ENCODE measurements at regions not wholly inside any gene's neighbourhood (a gene's known extent, or its start where the extent isn't known, plus 50 kb on each side); places are given as distances from the start of the nearest gene placed in this dataset.

DNA sequence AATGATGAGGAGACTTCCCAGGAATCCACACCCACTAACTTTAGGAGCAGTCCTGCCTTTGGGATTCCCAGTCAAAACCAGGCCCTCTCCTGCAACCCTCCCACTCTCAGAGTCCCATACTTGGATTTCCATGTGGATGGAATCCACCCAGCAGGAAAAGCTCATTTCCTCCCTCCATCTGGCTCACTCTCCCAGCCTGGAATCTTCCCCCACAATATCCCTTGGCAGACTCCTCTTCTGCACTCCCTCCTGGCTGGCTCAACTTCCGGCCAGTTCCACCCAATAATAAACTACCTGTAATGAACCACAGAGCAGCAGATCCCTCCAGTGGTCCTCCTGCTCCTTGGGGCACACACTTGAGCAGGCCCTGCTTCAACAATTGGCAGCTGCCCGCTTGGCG, 102.8 kb upstream of the EGLN3 start:
- H3K36me3 ChIP-seq (replicated peaks; ENCODE audit: low read depth, low read length), result no peaks in the 10 kb centered on the region
- no peak overlapping the region for H3K4me3 ChIP-seq (ENCODE audit: low read length)
- H3K4me1 ChIP-seq (ENCODE audit: low read length), result no peaks in the 10 kb centered on the region
- H3K9me3 ChIP-seq (ENCODE audit: insufficient read depth, low read length), result no peaks in the 10 kb centered on the region
- no peaks in the 10 kb centered on the region for H3K79me2 ChIP-seq (ENCODE audit: low read length)
- no peak overlapping the region for H3K27ac ChIP-seq (ENCODE audit: low read length)
- no peaks in the 10 kb centered on the region for H4K20me1 ChIP-seq (ENCODE audit: insufficient read depth, low read length)
- no peak overlapping the region for H3K4me2 ChIP-seq (ENCODE audit: low read length)
- H3K27me3 ChIP-seq (ENCODE audit: low read depth, low read length), result no peaks in the 10 kb centered on the region
- no peak overlapping the region for H2AFZ ChIP-seq (ENCODE audit: low read depth, low read length)
- H3K9ac ChIP-seq (ENCODE audit: low read length), result no peak overlapping the region
- TF ChIP-seq EZH2phosphoT487 (IDR thresholded peaks at IDR 0.05; ENCODE audit: low read depth), result no peak
- TF ChIP-seq, protein P1, sequence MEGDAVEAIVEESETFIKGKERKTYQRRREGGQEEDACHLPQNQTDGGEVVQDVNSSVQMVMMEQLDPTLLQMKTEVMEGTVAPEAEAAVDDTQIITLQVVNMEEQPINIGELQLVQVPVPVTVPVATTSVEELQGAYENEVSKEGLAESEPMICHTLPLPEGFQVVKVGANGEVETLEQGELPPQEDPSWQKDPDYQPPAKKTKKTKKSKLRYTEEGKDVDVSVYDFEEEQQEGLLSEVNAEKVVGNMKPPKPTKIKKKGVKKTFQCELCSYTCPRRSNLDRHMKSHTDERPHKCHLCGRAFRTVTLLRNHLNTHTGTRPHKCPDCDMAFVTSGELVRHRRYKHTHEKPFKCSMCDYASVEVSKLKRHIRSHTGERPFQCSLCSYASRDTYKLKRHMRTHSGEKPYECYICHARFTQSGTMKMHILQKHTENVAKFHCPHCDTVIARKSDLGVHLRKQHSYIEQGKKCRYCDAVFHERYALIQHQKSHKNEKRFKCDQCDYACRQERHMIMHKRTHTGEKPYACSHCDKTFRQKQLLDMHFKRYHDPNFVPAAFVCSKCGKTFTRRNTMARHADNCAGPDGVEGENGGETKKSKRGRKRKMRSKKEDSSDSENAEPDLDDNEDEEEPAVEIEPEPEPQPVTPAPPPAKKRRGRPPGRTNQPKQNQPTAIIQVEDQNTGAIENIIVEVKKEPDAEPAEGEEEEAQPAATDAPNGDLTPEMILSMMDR (IDR thresholded peaks at IDR 0.05; ENCODE audit: low read depth, low read length), result no peak

DNA sequence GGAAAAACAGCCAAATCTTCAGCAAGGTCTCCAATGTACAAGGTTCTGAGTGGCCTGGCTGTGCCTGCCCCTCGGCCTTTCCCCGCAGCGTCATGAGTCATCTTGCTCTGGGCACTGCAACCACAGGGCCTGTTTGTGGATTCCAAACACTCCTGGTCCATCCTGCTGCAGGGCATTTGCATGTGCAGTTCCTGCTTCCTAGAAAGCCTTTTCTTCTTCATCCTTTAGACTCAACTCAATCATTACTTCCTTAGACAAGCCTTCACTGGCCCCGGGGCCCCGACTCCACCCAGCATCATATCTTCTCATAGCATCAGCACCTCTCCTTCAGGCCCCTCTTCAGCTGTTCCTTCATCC, 101.8 kb upstream of the EGLN3 start:
- no peak overlapping the region for H3K9ac ChIP-seq (ENCODE audit: low read length)
- H3K4me3 ChIP-seq (ENCODE audit: low read length), result no peak overlapping the region
- TF ChIP-seq, protein P1 (IDR thresholded peaks at IDR 0.05; ENCODE audit: low read depth, low read length), result no peak
- no peak for TF ChIP-seq EZH2phosphoT487 (IDR thresholded peaks at IDR 0.05; ENCODE audit: low read depth)
- H3K79me2 ChIP-seq (ENCODE audit: low read length), result no peaks in the 10 kb centered on the region
- no peak overlapping the region for H3K27ac ChIP-seq (ENCODE audit: low read length)
- no peaks in the 10 kb centered on the region for H3K4me1 ChIP-seq (ENCODE audit: low read length)
- H3K27me3 ChIP-seq (ENCODE audit: low read depth, low read length), result no peaks in the 10 kb centered on the region
- no peak overlapping the region for H3K4me2 ChIP-seq (ENCODE audit: low read length)
- H4K20me1 ChIP-seq (ENCODE audit: insufficient read depth, low read length), result no peaks in the 10 kb centered on the region
- H3K9me3 ChIP-seq (ENCODE audit: insufficient read depth, low read length), result no peaks in the 10 kb centered on the region
- H2AFZ ChIP-seq (ENCODE audit: low read depth, low read length), result no peak overlapping the region
- no peaks in the 10 kb centered on the region for H3K36me3 ChIP-seq (replicated peaks; ENCODE audit: low read depth, low read length)

DNA sequence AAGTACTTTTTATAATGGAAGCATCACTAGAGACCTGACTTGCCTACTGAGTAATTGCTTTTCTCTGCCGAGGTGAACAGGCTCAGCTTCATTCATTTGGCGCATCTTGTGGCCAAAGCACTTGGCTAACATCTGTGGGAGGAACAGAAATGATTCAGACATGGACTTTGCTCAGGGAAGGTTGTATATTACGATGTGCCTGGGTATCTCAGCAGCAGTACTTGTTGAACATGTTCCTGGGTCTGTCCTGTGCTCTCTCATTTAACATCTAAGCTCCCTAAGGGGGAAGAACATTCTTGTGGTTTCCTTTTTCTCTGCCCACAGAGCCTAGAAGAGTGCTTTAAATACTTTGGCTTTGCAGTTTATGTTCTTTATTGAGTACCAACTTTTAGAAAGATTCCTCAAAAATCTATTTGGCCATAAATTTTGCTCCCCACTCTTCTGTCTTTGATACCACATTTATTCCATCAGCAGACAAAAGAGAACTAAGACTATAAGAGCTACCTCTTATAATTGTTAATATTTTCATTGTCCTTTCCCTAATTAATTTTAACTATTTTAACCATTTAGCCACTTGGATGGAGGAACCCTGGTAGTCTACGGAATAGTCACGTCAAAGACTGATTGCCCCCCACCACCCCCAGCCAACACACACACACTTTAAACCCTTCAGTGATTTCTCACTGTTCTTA, 101.2 kb upstream of the EGLN3 start:
- no peak overlapping the region for H3K27ac ChIP-seq (ENCODE audit: low read length)
- H3K4me3 ChIP-seq (ENCODE audit: low read length), result no peak overlapping the region
- H2AFZ ChIP-seq (ENCODE audit: low read depth, low read length), result no peak overlapping the region
- H3K9ac ChIP-seq (ENCODE audit: low read length), result no peak overlapping the region
- H3K27me3 ChIP-seq (ENCODE audit: low read depth, low read length), result no peaks in the 10 kb centered on the region
- no peaks in the 10 kb centered on the region for H3K36me3 ChIP-seq (replicated peaks; ENCODE audit: low read depth, low read length)
- H4K20me1 ChIP-seq (ENCODE audit: insufficient read depth, low read length), result no peaks in the 10 kb centered on the region
- no peak overlapping the region for H3K4me2 ChIP-seq (ENCODE audit: low read length)
- no peaks in the 10 kb centered on the region for H3K9me3 ChIP-seq (ENCODE audit: insufficient read depth, low read length)
- H3K79me2 ChIP-seq (ENCODE audit: low read length), result no peaks in the 10 kb centered on the region
- H3K4me1 ChIP-seq (ENCODE audit: low read length), result no peaks in the 10 kb centered on the region
- no peak for TF ChIP-seq EZH2phosphoT487 (IDR thresholded peaks at IDR 0.05; ENCODE audit: low read depth)
- TF ChIP-seq, protein P1 (IDR thresholded peaks at IDR 0.05; ENCODE audit: low read depth, low read length), result no peak

DNA sequence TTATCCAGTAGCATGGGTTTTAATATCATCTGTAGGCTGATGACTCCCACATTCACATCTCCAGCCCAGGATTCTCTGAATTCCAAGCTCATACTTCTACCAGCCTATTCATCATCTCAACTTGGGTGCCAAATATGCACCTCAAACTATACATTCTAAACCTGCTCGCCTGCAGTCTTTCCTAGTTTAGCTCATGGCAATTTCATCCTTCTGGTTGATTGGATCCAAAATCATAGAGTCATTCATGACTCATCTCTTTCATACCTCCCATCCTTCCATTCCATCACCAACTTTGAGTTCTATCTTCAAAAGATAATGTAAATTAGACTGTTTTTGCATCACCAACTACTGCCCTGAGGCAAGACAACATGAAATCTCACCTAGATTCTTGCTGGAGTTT, 99.7 kb upstream of the EGLN3 start:
- H3K27me3 ChIP-seq (ENCODE audit: low read depth, low read length), result no peaks in the 10 kb centered on the region
- no peaks in the 10 kb centered on the region for H3K4me1 ChIP-seq (ENCODE audit: low read length)
- no peaks in the 10 kb centered on the region for H4K20me1 ChIP-seq (ENCODE audit: insufficient read depth, low read length)
- H3K4me3 ChIP-seq (ENCODE audit: low read length), result no peak overlapping the region
- H2AFZ ChIP-seq (ENCODE audit: low read depth, low read length), result no peak overlapping the region
- no peak overlapping the region for H3K4me2 ChIP-seq (ENCODE audit: low read length)
- no peak for TF ChIP-seq EZH2phosphoT487 (IDR thresholded peaks at IDR 0.05; ENCODE audit: low read depth)
- TF ChIP-seq, protein P1 (IDR thresholded peaks at IDR 0.05; ENCODE audit: low read depth, low read length), result no peak
- no peak overlapping the region for H3K9ac ChIP-seq (ENCODE audit: low read length)
- no peaks in the 10 kb centered on the region for H3K9me3 ChIP-seq (ENCODE audit: insufficient read depth, low read length)
- H3K36me3 ChIP-seq (replicated peaks; ENCODE audit: low read depth, low read length), result no peaks in the 10 kb centered on the region
- no peak overlapping the region for H3K27ac ChIP-seq (ENCODE audit: low read length)
- H3K79me2 ChIP-seq (ENCODE audit: low read length), result no peaks in the 10 kb centered on the region

Measured in OCI-LY3 (cell line).